ENCODE measurements at regions not wholly inside any gene's neighbourhood (a gene's known extent, or its start where the extent isn't known, plus 50 kb on each side); places are given as distances from the start of the nearest gene placed in this dataset.

GRCh38 chr7:96927131-96927530, 78.2 kb upstream of the DLX6 start:
- POLR2A ChIA-PET: no interaction called here
- no peak overlapping the region for H3K27ac ChIP-seq (ENCODE audit: low read depth, low read length)

GRCh38 chr7:96928965-96929364, 76.4 kb upstream of the DLX6 start:
- no peaks in the 10 kb centered on the region for H3K9me3 ChIP-seq (ENCODE audit: control insufficient read depth, insufficient read depth, low read length)
- ChIA-PET POLR2A (no interaction called here), CTCF (no interaction called here)
- H3K27ac ChIP-seq (ENCODE audit: low read depth, low read length): no peak overlapping the region
- H3K4me3 ChIP-seq (ENCODE audit: low read depth, low read length): no peak overlapping the region
- no peak for TF ChIP-seq CTCF (IDR thresholded peaks at IDR 0.05; ENCODE audit: low read depth, low read length)
- no peaks in the 10 kb centered on the region for H3K27me3 ChIP-seq (ENCODE audit: control insufficient read depth, insufficient read depth, low read length)
- no peak for DNase-seq (ENCODE audit: low read depth, low spot score)

More at GRCh38 chr7:96927131-96927530, 78.2 kb upstream of the DLX6 start:
- no peaks in the 10 kb centered on the region for H3K9me3 ChIP-seq (ENCODE audit: control insufficient read depth, insufficient read depth, low read length)
- DNase-seq (ENCODE audit: low read depth, low spot score): no peak
- H3K27me3 ChIP-seq (ENCODE audit: control insufficient read depth, insufficient read depth, low read length): no peaks in the 10 kb centered on the region
- CTCF ChIA-PET: no interaction called here
- no peak overlapping the region for H3K4me3 ChIP-seq (ENCODE audit: low read depth, low read length)
- TF ChIP-seq CTCF (IDR thresholded peaks at IDR 0.05; ENCODE audit: low read depth, low read length): no peak

GRCh38 chr7:96931891-96932290, 73.5 kb upstream of the DLX6 start:
- H3K27ac ChIP-seq (ENCODE audit: low read depth, low read length): no peak overlapping the region
- ChIA-PET CTCF (interaction anchor here (0.5 kb wide), 1 partner anchor 1026 kb away, joined by 5 read pairs; no protein-coding TSS in a partner anchor), POLR2A (no interaction called here)
- H3K9me3 ChIP-seq (ENCODE audit: control insufficient read depth, insufficient read depth, low read length): no peaks in the 10 kb centered on the region
- H3K4me3 ChIP-seq (ENCODE audit: low read depth, low read length): no peak overlapping the region
- no peaks in the 10 kb centered on the region for H3K27me3 ChIP-seq (ENCODE audit: control insufficient read depth, insufficient read depth, low read length)
- no peak for DNase-seq (ENCODE audit: low read depth, low spot score)
- no peak for TF ChIP-seq CTCF (IDR thresholded peaks at IDR 0.05; ENCODE audit: low read depth, low read length)

GRCh38 chr7:96933067-96933645, 72.2 kb upstream of the DLX6 start:
- no peak for DNase-seq (ENCODE audit: low read depth, low spot score)
- POLR2A ChIA-PET: no interaction called here
- CTCF ChIA-PET: no interaction called here
- no peak overlapping the region for H3K27ac ChIP-seq (ENCODE audit: low read depth, low read length)
- H3K9me3 ChIP-seq (ENCODE audit: control insufficient read depth, insufficient read depth, low read length): no peaks in the 10 kb centered on the region
- no peaks in the 10 kb centered on the region for H3K27me3 ChIP-seq (ENCODE audit: control insufficient read depth, insufficient read depth, low read length)
- no peak overlapping the region for H3K4me3 ChIP-seq (ENCODE audit: low read depth, low read length)
- TF ChIP-seq CTCF (IDR thresholded peaks at IDR 0.05; ENCODE audit: low read depth, low read length): no peak

- Histone ChIP-seq H3K27me3 (ENCODE audit: control insufficient read depth, insufficient read depth, low read length) (no peaks in the 10 kb centered on the region), H3K4me3 (ENCODE audit: low read depth, low read length) (no peak overlapping the region), H3K27ac (ENCODE audit: low read depth, low read length) (no peak overlapping the region), H3K9me3 (ENCODE audit: control insufficient read depth, insufficient read depth, low read length) (no peaks in the 10 kb centered on the region)
- ChIA-PET POLR2A (no interaction called here), CTCF (no interaction called here)
- no peak for TF ChIP-seq CTCF (IDR thresholded peaks at IDR 0.05; ENCODE audit: low read depth, low read length)
- DNase-seq (ENCODE audit: low read depth, low spot score): no peak
These were observed 68.7 kb upstream of the DLX6 start for GRCh38 chr7:96936621-96937020.

All from AG04450 (cell line).